GM12878 (cell line): ENCODE measurements at regions not wholly inside any gene's neighbourhood (a gene's known extent, or its start where the extent isn't known, plus 50 kb on each side); places are given as distances from the start of the nearest gene placed in this dataset.

Experiments
- GATAD2B ChIP-seq: fragments of 450-650 bp; conservative IDR thresholded peaks from 2 replicates; pipeline ENCODE4 v1.6.1; 2017; ENCODE audit warnings: low read depth, mild to moderate bottlenecking, moderate library complexity
- JUNB ChIP-seq: IDR thresholded peaks from 2 replicates; pipeline ENCODE4 v1.6.1; 2016; ENCODE audit warnings: antibody characterized with exemption, mild to moderate bottlenecking
- TF ChIP-seq, protein P1 (sequence below), 3 experiments: IDR thresholded peaks in 2 of 3; conservative IDR thresholded peaks in 1 of 3; 2 replicates each; pipeline ENCODE4 v1.5.1; 2011; ENCODE audit warnings: low read depth in 3 of 3, low read length in 3 of 3, mild to moderate bottlenecking in 3 of 3, control low read depth in 2 of 3, moderate library complexity in 2 of 3, inconsistent platforms in 1 of 3, mixed read lengths in 1 of 3; ENCODE audit not compliant: control insufficient read depth in 2 of 3, insufficient read depth in 1 of 3; ENCODE audit errors: extremely low read depth in 1 of 3

DNA sequence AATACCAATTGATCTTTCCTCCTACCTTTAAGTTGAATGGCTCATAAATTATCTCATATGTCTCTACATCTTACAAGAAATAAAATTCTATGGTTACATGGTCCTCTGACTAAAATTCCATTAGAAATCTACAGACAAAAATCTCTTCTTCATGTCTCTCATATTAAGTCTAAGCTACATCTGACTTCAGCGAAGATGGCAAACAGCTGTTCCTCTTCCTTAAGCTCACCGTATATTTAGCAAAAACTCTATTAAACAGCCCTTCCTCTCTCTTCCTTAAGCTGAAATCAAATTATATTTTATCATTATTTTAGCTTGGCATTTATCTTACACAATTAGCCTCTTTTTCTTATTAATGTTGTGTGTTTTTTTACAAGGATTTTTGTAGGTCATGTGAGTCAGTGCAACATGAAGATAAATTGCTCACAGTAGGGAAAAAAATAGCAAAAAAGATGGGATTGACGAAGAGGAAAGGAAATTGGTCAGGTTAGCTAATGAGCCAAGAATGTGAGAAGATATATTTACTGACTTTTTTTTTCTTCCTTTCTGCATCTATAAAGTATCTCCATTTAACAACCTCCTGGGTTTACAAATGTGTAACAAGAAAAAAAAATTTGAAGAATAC, 2412.8 kb downstream of the ARAP2 start:
- TF ChIP-seq, protein P1, sequence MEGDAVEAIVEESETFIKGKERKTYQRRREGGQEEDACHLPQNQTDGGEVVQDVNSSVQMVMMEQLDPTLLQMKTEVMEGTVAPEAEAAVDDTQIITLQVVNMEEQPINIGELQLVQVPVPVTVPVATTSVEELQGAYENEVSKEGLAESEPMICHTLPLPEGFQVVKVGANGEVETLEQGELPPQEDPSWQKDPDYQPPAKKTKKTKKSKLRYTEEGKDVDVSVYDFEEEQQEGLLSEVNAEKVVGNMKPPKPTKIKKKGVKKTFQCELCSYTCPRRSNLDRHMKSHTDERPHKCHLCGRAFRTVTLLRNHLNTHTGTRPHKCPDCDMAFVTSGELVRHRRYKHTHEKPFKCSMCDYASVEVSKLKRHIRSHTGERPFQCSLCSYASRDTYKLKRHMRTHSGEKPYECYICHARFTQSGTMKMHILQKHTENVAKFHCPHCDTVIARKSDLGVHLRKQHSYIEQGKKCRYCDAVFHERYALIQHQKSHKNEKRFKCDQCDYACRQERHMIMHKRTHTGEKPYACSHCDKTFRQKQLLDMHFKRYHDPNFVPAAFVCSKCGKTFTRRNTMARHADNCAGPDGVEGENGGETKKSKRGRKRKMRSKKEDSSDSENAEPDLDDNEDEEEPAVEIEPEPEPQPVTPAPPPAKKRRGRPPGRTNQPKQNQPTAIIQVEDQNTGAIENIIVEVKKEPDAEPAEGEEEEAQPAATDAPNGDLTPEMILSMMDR (IDR thresholded peaks at IDR 0.05 in 2 of 3, conservative IDR thresholded peaks at IDR 0.05 in 1 of 3; ENCODE audit: control insufficient read depth in 2 of 3, extremely low read depth in 1 of 3, insufficient read depth in 1 of 3, low read depth in 3 of 3, low read length in 3 of 3): no peak
- TF ChIP-seq GATAD2B: no peak
- TF ChIP-seq JUNB: no peak
